ENCODE measurements at regions not wholly inside any gene's neighbourhood (a gene's known extent, or its start where the extent isn't known, plus 50 kb on each side); places are given as distances from the start of the nearest gene placed in this dataset.
"Not testable (repeated sequence)": the region's sequence is repeated elsewhere in the genome, so short reads cannot be mapped to it uniquely, and the experiment has no call there.

DNA sequence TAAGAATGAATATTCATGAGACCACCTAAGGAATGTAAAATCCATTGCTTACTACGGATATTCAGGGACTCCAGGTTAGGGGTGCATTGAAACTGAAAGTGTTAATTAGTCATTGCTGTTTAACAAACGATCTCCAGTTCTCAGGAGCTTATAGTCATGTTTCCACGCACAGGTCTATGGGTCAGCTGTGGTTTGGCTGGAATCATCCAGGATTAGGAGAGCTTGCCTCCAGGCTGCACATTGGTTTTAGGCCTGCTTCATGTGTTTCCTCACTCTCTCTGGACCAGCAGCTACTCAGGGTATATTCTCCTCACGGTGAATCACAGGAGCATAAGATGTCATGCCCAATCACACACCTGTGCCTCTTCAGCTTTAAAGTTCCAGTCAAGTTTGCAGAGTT lies 98.9 kb downstream of the ATXN3L start:
- no peak for DNase-seq

GRCh38 chrX:13219991-13220764 lies 99.7 kb downstream of the ATXN3L start:
- no peak for DNase-seq

- no peak for DNase-seq
Measured at GRCh38 chrX:13218758-13219157, 101.1 kb downstream of the ATXN3L start.

DNA sequence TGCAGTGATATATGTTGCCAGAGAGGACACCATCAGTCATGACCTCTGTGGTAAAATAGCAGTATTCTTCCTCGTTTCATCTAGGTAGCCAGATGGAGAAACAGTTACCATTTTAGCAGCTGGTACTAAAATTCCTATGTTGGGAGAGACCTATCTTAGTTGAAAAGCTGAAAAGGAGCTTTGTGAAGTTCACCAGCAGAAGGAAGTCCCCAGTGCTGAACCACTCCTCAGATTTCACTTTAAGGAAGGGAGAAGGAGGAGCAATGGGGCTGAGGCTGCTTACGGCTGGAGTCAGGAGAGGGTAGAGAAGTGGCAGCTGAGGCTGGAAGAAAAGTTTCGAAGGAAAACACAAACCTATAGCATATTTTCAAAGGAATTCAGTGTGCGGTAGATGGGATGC lies 103.7 kb downstream of the ATXN3L start:
- DNase-seq = no peak

- no peak for DNase-seq
Measured at GRCh38 chrX:13215729-13216128, 104.1 kb downstream of the ATXN3L start.

GRCh38 chrX:13212191-13212651 lies 107.6 kb downstream of the ATXN3L start:
- no peak for DNase-seq

DNA sequence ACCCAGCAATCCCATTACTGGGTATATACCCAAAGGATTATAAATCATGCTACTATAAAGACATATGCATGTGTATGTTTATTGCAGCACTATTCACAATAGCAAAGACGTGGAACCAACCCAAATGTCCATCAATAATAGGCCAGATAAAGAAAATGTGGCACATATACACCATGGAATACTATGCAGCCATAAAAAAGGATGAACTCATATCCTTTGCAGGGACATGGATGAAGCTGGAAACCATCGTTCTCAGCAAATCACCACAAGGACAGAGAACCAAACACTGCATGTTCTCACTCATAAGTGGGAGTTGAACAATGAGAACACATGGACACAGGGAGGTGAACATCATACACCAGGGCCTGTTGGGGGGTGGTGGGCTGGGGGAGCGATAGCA lies 109.7 kb downstream of the ATXN3L start:
- DNase-seq = not testable (repeated sequence)

DNA sequence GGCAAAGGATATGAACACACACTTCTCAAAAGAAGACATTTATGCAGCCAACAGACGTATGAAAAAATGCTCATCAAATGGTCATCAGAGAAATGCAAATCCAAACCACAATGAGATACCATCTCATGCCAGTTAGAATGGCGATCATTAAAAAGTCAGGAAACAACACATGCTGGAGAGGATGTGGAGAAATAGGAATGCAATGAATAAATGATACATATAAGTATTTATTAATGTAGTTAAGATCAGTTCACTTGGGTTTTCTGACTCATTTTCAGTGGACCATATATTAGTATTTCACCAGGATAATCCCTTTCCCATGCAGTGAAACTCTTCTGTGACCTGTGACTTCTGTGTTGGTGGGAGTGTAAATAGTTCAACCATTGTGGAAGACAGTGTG lies 110.1 kb downstream of the ATXN3L start:
- not testable (repeated sequence) for DNase-seq

DNA sequence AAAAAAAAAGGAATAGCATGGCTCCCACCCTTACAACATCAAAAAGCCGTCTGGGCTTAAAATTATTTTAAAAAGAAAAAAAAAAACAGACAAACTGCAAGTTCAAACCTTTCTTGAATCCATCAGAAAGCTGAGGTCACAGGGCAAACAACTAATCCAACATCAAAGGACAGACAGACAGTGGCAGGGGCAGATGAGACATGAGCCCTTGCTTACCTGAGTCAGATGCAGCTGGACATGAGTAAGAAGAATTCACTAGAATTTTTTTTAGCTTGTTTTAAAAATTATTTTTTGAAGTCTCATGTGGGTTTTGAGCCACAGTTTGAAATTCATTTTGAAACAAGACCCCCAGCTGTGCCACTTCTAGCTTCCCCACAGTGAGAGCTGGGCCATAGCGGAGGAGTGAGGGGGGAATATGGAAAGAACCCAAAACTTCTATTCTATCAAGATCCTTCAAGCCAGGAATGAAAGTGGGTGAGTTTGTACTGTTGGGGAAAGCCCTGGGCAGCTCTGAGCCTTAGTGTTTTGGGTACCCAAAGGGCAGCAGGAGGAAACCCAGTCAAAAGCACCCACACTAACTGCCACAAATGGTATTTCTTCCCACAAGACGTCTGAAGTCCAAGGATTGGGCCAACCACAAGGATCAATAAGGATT lies 111.4 kb downstream of the ATXN3L start:
- no peak for DNase-seq

DNA sequence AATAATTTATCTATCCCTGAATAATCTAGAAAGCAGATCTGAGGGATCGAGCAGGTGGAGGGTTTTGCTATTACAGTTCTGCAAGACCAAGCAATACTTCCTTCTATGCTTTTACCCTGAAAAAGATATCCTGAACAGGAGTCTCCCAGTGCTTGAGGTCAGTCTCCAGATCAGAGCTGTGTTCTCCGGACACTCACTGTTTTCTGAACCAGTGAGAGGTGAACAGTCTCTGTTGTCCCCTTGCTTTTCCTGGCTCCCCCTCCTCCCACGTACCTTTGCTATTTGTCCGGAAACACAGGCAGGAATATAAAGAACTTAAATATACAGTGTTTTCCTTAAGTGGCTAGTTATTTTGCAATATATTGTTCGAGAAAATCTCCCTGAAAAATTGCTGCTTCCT lies 116.6 kb downstream of the ATXN3L start:
- no peak for DNase-seq

DNA sequence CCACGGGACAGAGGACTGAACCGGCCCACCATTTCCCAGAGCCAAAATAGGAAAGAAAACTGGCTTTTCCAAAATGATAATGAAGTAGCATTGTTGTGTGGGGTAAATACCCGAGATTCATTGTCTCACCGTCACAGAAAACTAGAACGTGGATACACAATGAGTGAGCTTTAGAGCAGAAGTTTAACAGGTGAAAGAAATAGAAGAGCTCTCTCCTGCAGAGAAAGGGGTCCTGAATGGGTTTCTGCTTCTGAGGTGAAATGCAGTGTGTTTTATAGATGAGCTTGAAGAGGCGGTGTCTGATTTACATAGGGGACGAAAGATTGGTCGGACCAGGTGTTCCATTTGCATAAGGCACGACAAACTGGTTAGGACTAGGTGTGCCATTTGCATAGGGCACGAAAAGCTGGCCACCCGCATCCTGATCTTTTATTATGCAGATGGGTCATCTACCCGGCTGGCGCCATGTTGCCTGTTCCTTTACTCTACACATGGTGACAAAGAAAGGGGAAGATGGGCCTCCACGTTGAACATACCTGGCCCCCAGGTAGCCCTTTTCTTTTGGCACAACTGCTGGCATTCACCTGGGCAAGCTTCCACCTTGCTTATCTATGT lies 118.1 kb downstream of the ATXN3L start:
- no peak for DNase-seq

DNA sequence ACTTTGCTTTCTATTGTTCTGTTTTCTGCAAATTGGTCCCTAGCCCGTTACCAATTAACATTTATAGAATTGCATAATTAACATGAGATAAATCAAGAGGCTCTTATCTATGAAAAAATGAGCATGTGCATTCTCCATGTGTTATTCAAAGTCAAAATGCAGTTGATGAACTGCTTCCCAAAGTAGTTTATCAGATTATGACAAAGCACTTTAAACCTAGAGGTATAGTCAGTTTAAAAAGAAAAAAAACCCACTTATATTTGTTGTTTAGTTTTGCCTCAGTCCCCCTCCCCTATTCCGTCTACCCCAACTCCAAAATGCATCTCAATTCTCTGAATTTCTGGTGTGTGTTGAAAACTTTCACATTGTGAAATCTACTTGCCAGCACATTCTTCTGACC lies 119.5 kb downstream of the ATXN3L start:
- DNase-seq = no peak

DNA sequence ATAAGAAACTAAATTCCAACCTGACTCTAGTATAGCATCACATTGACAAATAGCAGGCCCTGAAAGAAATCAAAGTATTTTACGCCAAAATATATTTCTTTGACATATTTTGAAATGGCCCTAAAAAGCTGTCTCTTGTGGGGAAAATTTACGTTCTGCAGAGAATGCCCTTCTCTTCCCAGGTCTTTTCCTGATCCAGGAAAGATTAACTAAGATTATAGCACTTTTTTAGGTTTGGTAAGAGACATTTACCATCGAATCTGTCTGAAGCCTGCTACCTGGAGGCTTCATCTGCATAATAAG lies 121.1 kb downstream of the ATXN3L start:
- no peak for DNase-seq

GRCh38 chrX:13198056-13198761 lies 121.6 kb downstream of the ATXN3L start:
- DNase-seq = no peak

GRCh38 chrX:13196782-13197181 lies 123.1 kb downstream of the ATXN3L start:
- DNase-seq = no peak

DNA sequence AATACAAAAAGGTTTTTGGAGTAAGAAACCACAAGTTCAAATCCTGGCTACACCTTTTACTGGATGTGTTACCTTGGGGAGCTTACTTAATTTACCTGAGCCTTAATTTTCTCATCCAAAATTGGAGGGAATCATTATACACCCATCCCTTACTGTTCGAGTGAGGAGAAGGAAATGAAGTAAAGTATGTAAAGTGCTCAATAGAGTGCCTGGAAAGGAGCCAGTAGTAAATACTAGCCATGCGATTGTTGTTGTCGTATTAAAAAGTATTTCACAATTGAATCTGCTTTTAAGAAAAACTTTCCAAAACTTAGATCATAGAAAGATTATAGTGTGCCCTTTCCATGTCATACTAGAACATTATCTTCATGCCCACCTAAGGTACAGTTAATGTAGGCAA lies 124.5 kb downstream of the ATXN3L start:
- DNase-seq = no peak

- DNase-seq = no peak
Measured at GRCh38 chrX:13194291-13195103, 125.4 kb downstream of the ATXN3L start.

DNA sequence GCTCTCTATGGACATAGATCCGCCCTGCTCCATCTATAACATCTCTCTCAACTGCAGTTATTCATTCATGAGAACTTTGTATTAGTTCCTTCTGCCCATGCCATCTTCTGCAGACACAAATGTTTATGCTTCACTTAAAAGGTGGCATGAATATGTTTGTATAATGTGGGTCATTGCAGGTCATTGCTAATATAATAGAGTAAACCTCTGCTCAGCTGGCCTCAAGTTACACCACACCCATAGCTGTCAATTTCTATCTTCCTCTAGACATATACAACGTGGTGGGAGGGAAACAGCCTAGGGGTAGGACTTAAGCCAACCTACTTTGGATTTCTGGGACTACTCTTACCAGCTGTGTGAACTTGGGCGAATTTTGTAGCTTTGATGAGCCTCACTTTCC lies 129.8 kb downstream of the ATXN3L start:
- DNase-seq = no peak

DNA sequence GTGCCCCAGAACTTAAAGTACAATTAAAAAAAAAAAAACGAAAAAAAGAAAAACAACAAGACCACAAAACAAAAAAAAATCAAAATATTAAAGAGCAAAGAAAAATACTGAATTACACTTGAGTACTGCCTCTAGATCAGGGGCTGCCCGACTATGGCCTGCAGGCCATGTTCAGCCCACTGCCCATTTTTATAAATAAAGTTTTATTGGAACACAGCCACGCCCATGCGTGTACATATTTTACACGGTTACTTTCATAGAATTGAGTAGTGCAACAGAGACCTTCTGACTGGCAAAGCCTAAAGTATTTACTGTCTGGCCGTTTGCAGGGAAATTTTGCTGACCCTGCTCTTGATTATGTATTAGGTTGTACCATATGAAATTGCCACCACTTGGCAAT lies 130.5 kb downstream of the ATXN3L start:
- DNase-seq = no peak

- DNase-seq = no peak
Measured at GRCh38 chrX:13188731-13189309, 131.0 kb downstream of the ATXN3L start.

GRCh38 chrX:13186643-13187042 lies 133.2 kb downstream of the ATXN3L start:
- not testable (repeated sequence) for DNase-seq

- no peak for DNase-seq
Measured at GRCh38 chrX:13180807-13181206, 136.4 kb upstream of the FAM9C start.

Measured in T1000 (cell line).